Heart right ventricle (tissue), 16 donors: ENCODE measurements at regions not wholly inside any gene's neighbourhood (a gene's known extent, or its start where the extent isn't known, plus 50 kb on each side); places are given as distances from the start of the nearest gene placed in this dataset.

Experiments
- ATAC-seq, 8 donors: fragments of 200-7000 bp; cut with Tn5 transposase; one replicate each; pipeline ENCODE4 v1.9.1; 2020; ENCODE audit warnings: mild to moderate bottlenecking in 8 of 8, moderate library complexity in 8 of 8, moderate number of reproducible peaks in 1 of 8
- DNase-seq, 2 donors: peaks; one replicate each; pipeline ENCODE4 v3.0.0-alpha.2; 2020
- H3K27ac ChIP-seq, 10 donors: fragments of 200-600 bp; sonication (generic) in 2 of 10; one replicate each; pipeline versions ENCODE4 v1.5.0 to v1.8.0; 2020 to 2022; ENCODE audit warnings: mild to moderate bottlenecking in 3 of 10
- H3K27me3 ChIP-seq, 7 donors: fragments of 200-600 bp; one replicate each; pipeline ENCODE4 v1.8.0; 2021 to 2022; ENCODE audit warnings: mild to moderate bottlenecking in 2 of 7
- H3K36me3 ChIP-seq, 9 donors: fragments of 200-600 bp; sonication (generic) in 1 of 9; one replicate each; pipeline versions ENCODE4 v1.5.0 to v1.8.0; 2020 to 2022; ENCODE audit warnings: mild to moderate bottlenecking in 2 of 9
- H3K4me1 ChIP-seq, 9 donors: fragments of 200-600 bp; sonication (generic) in 1 of 9; one replicate each; pipeline versions ENCODE4 v1.5.0 to v1.8.0; 2020 to 2022; ENCODE audit warnings: mild to moderate bottlenecking in 4 of 9
- H3K4me3 ChIP-seq, 10 donors: fragments of 200-600 bp; sonication (generic) in 2 of 10; one replicate each; pipeline versions ENCODE4 v1.5.0 to v1.8.0; 2020 to 2022; ENCODE audit warnings: mild to moderate bottlenecking in 7 of 10, moderate library complexity in 2 of 10
- H3K9me3 ChIP-seq, 11 donors: fragments of 200-600 bp in 10 of 11; sonication (generic) in 2 of 11; one replicate each; pipeline versions ENCODE4 v1.5.0 to v1.8.0; 2013 to 2022; ENCODE audit warnings: mild to moderate bottlenecking in 2 of 11, control low read depth in 1 of 11, moderate library complexity in 1 of 11
- WGBS, 2 donors: extraction: QIAGEN DNeasy Blood & Tissue Kit; methylation state at CpG; one replicate each; pipeline ENCODE4 v1.1.7; 2013; ENCODE audit warnings: inconsistent platforms in 1 of 2; 5-methylcytosine and 5-hydroxymethylcytosine counted together
- intact Hi-C, 10 donors: fragments of 100-400 bp; cut with DNase I; formaldehyde crosslinking; loops; one replicate each; pipeline versions ENCODE4 v1.11.1 to v1.14.2; 2022
- TF ChIP-seq, protein P1 (sequence below), 9 donors: fragments of 200-600 bp; sonication (generic) in 2 of 9; IDR thresholded peaks; one replicate each; pipeline versions ENCODE4 v1.5.0 to v1.8.0; 2021 to 2022; ENCODE audit warnings: antibody characterized with exemption in 9 of 9, mild to moderate bottlenecking in 5 of 9, moderate library complexity in 1 of 9
- donor health status: Arrhythmogenic right ventricular cardiomyopathy.
- donor health status: ischemic (EF 13 %, LVEDD 7.1; RV severe dilation, severe dysfunction).
- donor health status: healthy with polysubstance abuse.
- donor health status: DM: no; HTN: yes; CAD: no.
- donor health status: DM: no; HTN: no; CAD: no.
- donor health status: ischemic (EF 25% LVEDD 6.9; RV normal size, moderate dysfunction).
- donor health status: ischemic (EF 25% LVEDD 5.7; RV mildly dilated, moderate dysfunction).
- donor health status: healthy.
- donor health status: DM: yes; HTN: yes; CAD: no.
- donor health status: Ischemic cardiomyopathy.
- donor health status: ischemic (EF 35%, LVEDD 5.7; RV mildly dilated, moderate dysfunction).
- donor health status: nonischemic (EF 11% LVEDD 7.7; RV severe dilation, severe dysfunction).
- donor health status: DM: yes; HTN: yes; CAD: no.
- donor health status: PGD.
- donor health status: ischemic (EF 29% LVEDD 5.4; RV normal size, mild dysfunction).
- donor health status: nonischemic (EF 23%, LVEDD 6.1; RV moderate dilation, normal function).

DNA sequence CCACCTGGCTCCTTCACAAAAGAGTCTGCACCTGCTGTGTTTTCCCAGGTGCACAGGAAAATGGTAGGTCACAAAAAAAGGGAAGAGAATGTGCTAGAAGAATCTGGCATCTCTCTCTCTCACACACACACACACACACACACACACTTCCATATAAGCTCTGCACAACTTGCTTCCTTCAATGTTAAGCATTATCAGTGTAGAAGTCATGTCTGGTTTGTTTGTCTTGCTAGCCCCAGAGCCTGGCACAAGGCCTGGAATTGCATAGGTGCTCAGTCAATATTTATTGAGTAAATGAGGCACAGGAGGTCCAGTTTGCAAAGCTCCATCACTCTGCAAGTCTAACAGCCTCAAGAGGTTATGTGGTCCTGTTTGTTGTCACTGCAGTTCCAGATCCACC, 867.3 kb upstream of the AUTS2 start:
- no peaks in the 10 kb centered on the region for H3K36me3 ChIP-seq
- intact Hi-C loops: no loop called here
- no peak overlapping the region for H3K27ac ChIP-seq
- DNase-seq (no peak), ATAC-seq (no peak)
- H3K27me3 ChIP-seq: peaks cover 0 to 35% (median 13%) of the 10 kb centered on the region in 7 donors
- no peak overlapping the region for H3K4me3 ChIP-seq
- TF ChIP-seq, protein P1, sequence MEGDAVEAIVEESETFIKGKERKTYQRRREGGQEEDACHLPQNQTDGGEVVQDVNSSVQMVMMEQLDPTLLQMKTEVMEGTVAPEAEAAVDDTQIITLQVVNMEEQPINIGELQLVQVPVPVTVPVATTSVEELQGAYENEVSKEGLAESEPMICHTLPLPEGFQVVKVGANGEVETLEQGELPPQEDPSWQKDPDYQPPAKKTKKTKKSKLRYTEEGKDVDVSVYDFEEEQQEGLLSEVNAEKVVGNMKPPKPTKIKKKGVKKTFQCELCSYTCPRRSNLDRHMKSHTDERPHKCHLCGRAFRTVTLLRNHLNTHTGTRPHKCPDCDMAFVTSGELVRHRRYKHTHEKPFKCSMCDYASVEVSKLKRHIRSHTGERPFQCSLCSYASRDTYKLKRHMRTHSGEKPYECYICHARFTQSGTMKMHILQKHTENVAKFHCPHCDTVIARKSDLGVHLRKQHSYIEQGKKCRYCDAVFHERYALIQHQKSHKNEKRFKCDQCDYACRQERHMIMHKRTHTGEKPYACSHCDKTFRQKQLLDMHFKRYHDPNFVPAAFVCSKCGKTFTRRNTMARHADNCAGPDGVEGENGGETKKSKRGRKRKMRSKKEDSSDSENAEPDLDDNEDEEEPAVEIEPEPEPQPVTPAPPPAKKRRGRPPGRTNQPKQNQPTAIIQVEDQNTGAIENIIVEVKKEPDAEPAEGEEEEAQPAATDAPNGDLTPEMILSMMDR (IDR thresholded peaks at IDR 0.05): no peak
- H3K4me1 ChIP-seq: peaks cover 0 to 10% (median 0%) of the 10 kb centered on the region in 9 donors
- H3K9me3 ChIP-seq: no peaks in the 10 kb centered on the region

DNA sequence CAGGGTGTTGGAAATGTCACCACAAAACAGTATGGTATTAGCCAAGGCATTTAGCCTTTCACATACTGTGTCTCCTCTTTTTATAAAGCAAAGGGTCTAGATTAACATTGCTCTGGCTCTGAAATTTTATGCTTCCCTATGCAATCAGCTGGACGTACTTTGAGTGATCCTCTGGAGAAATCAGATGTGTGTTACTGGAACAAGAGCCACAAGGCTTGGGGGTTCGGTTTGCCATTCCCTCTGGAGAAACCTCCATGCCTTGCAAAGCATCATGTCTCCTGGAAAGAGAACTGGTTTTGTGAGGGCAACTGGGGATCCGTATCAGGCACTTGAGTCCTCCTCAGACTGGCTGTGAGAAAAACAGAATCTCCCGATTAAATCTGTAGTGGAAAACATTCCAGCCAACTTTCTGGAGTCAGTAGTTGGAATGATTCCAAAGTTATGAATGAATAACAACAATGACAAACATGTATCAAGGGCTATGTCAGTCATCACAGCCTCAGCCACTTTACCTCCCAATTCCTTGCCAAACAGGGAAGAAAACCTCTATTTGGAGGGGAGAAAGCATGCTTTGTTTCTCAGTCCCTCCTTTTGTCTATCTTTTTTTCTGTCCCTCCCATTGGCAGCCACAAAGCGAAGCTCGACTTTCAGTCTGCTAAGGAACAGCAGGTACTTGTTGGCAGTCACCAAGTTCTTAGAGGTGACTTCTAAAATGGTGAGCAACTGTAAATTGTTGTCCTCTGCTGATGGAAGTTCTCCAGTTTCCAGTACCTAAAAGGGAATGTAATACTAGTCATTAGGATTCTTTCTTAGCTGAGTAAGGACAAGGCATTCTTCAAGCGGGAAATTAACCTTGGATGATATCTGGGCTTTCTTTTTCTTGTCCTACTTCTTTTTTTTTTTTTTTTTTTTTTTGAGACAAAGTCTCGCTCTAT, 864.8 kb upstream of the AUTS2 start:
- Histone ChIP-seq H3K4me1 (peaks cover 0 to 10% (median 0%) of the 10 kb centered on the region in 9 donors), H3K9me3 (no peaks in the 10 kb centered on the region), H3K27me3 (peaks cover 0 to 15% (median 7%) of the 10 kb centered on the region in 7 donors), H3K27ac (no peak overlapping the region), H3K4me3 (no peak overlapping the region), H3K36me3 (no peaks in the 10 kb centered on the region)
- 44 to 47% methylated on average over 8 of the region's 8 CpGs for WGBS, 2 donors
- TF ChIP-seq, protein P1 (IDR thresholded peaks at IDR 0.05): no peak
- intact Hi-C loops: no loop called here
- no peak for DNase-seq
- no peak for ATAC-seq

GRCh38 chr7:68734431-68734830, 863.8 kb upstream of the AUTS2 start:
- intact Hi-C loops: no loop called here
- ATAC-seq: no peak
- Histone ChIP-seq H3K4me1 (peaks cover 0 to 10% (median 0%) of the 10 kb centered on the region in 9 donors), H3K4me3 (no peak overlapping the region), H3K9me3 (no peaks in the 10 kb centered on the region), H3K36me3 (no peaks in the 10 kb centered on the region), H3K27me3 (peaks cover 0 to 9% (median 3%) of the 10 kb centered on the region in 7 donors), H3K27ac (no peak overlapping the region)
- WGBS, 2 donors: 91 to 96% methylated on average over 5 of the region's 5 CpGs
- TF ChIP-seq, protein P1 (IDR thresholded peaks at IDR 0.05): no peak
- DNase-seq: no peak

GRCh38 chr7:68739306-68739705, 859.0 kb upstream of the AUTS2 start:
- Histone ChIP-seq H3K27ac (no peak overlapping the region), H3K9me3 (no peaks in the 10 kb centered on the region), H3K36me3 (no peaks in the 10 kb centered on the region), H3K4me3 (no peak overlapping the region), H3K4me1 (no peaks in the 10 kb centered on the region), H3K27me3 (peaks cover 0 to 6% (median 0%) of the 10 kb centered on the region in 7 donors)
- no peak for DNase-seq
- intact Hi-C loops: no loop called here
- no peak for ATAC-seq
- TF ChIP-seq, protein P1 (IDR thresholded peaks at IDR 0.05): no peak
- 92 to 96% methylated on average over 5 of the region's 5 CpGs for WGBS, 2 donors
